ENCODE measurements at regions not wholly inside any gene's neighbourhood (a gene's known extent, or its start where the extent isn't known, plus 50 kb on each side); places are given as distances from the start of the nearest gene placed in this dataset.

GRCh38 chr2:41078341-41078740 lies 626.5 kb upstream of the SLC8A1 start:
- FAIRE-seq = no peak

- FAIRE-seq = no peak
These were observed 627.1 kb upstream of the SLC8A1 start for GRCh38 chr2:41079011-41079410.

GRCh38 chr2:41084321-41084720 lies 632.4 kb upstream of the SLC8A1 start:
- no peak for FAIRE-seq

- FAIRE-seq = no peak
These were observed 636.1 kb upstream of the SLC8A1 start for GRCh38 chr2:41087946-41088345.

- FAIRE-seq = no peak
These were observed 649.4 kb upstream of the SLC8A1 start for GRCh38 chr2:41101281-41101680.

GRCh38 chr2:41109744-41110143 lies 657.9 kb upstream of the SLC8A1 start:
- FAIRE-seq = no peak

- FAIRE-seq = no peak
These were observed 660.1 kb upstream of the SLC8A1 start for GRCh38 chr2:41111836-41112627.

GRCh38 chr2:41116106-41116797 lies 664.4 kb upstream of the SLC8A1 start:
- no peak for FAIRE-seq

GRCh38 chr2:41119489-41119888 lies 667.6 kb upstream of the SLC8A1 start:
- FAIRE-seq = no peak

- FAIRE-seq = no peak
These were observed 671.5 kb upstream of the SLC8A1 start for GRCh38 chr2:41123341-41123740.

- no peak for FAIRE-seq
These were observed 675.5 kb upstream of the SLC8A1 start for GRCh38 chr2:41127351-41127750.

GRCh38 chr2:41129988-41130387 lies 678.1 kb upstream of the SLC8A1 start:
- peak; percentile 77 for FAIRE-seq

GRCh38 chr2:41137031-41137430 lies 685.1 kb upstream of the SLC8A1 start:
- no peak for FAIRE-seq

GRCh38 chr2:41141146-41141791 lies 689.4 kb upstream of the SLC8A1 start:
- FAIRE-seq = no peak

- no peak for FAIRE-seq
These were observed 690.6 kb upstream of the SLC8A1 start for GRCh38 chr2:41142478-41142877.

GRCh38 chr2:41145066-41145465 lies 693.2 kb upstream of the SLC8A1 start:
- FAIRE-seq = no peak

- no peak for FAIRE-seq
These were observed 697.2 kb upstream of the SLC8A1 start for GRCh38 chr2:41149054-41149453.

- FAIRE-seq = no peak
These were observed 699.9 kb upstream of the SLC8A1 start for GRCh38 chr2:41151746-41152145.

GRCh38 chr2:41152318-41152717 lies 700.4 kb upstream of the SLC8A1 start:
- FAIRE-seq = no peak

GRCh38 chr2:41160439-41160838 lies 708.5 kb upstream of the SLC8A1 start:
- no peak for FAIRE-seq

- FAIRE-seq = no peak
These were observed 715.1 kb upstream of the SLC8A1 start for GRCh38 chr2:41167014-41167413.

- FAIRE-seq = no peak
These were observed 717.9 kb upstream of the SLC8A1 start for GRCh38 chr2:41169744-41170143.

- no peak for FAIRE-seq
These were observed 718.7 kb upstream of the SLC8A1 start for GRCh38 chr2:41170589-41170988.

GRCh38 chr2:41180387-41180786 lies 728.5 kb upstream of the SLC8A1 start:
- no peak for FAIRE-seq
